Testis (tissue), 2 donors: ENCODE measurements at regions not wholly inside any gene's neighbourhood (a gene's known extent, or its start where the extent isn't known, plus 50 kb on each side); places are given as distances from the start of the nearest gene placed in this dataset.

Source experiments
- DNase-seq: peaks from one replicate; pipeline ENCODE4 v3.0.0-alpha.2; 2019
- H3K27ac ChIP-seq, 2 donors: fragments of 200-600 bp; sonication (generic); one replicate each; pipeline ENCODE4 v1.5.1; 2019
- H3K27me3 ChIP-seq: fragments of 200-600 bp; sonication (generic); one replicate; pipeline ENCODE4 v1.5.1; 2019
- H3K36me3 ChIP-seq: fragments of 200-600 bp; sonication (generic); one replicate; pipeline ENCODE4 v1.5.1; 2017; ENCODE audit warnings: low read depth; ENCODE audit errors: missing control alignments
- H3K4me1 ChIP-seq: fragments of 200-600 bp; sonication (generic); one replicate; pipeline ENCODE4 v1.5.1; 2019
- H3K4me3 ChIP-seq, 2 donors: fragments of 200-600 bp; sonication (generic); one replicate each; pipeline ENCODE4 v1.5.1; 2017 to 2019
- H3K9me3 ChIP-seq: fragments of 200-600 bp; sonication (generic); one replicate; pipeline ENCODE4 v1.5.1; 2017
- POLR2A ChIP-seq: fragments of 450-650 bp; IDR thresholded peaks from one replicate; pipeline ENCODE4 v1.6.1; 2017; ENCODE audit warnings: antibody characterized with exemption, mild to moderate bottlenecking, moderate library complexity
- whole genome bisulfite sequencing, 2 donors: methylation state at CpG; one replicate each; pipeline ENCODE4 v1.1.5; 2018; 5-methylcytosine and 5-hydroxymethylcytosine counted together
- intact Hi-C: fragments of 100-400 bp; cut with DNase I; formaldehyde crosslinking; loops from one replicate; pipeline ENCODE4 v1.15.1; 2023; ENCODE audit warnings: low total_unique reads
- TF ChIP-seq, protein P1 (sequence below), 3 experiments: fragments of 450-650 bp in 2 of 3; fragments of 200-600 bp in 1 of 3; sonication (generic) in 1 of 3; IDR thresholded peaks; one replicate each; pipeline ENCODE4 v1.5.1; 2016 to 2019; ENCODE audit warnings: antibody characterized with exemption in 3 of 3, mild to moderate bottlenecking in 2 of 3, moderate library complexity in 1 of 3

DNA sequence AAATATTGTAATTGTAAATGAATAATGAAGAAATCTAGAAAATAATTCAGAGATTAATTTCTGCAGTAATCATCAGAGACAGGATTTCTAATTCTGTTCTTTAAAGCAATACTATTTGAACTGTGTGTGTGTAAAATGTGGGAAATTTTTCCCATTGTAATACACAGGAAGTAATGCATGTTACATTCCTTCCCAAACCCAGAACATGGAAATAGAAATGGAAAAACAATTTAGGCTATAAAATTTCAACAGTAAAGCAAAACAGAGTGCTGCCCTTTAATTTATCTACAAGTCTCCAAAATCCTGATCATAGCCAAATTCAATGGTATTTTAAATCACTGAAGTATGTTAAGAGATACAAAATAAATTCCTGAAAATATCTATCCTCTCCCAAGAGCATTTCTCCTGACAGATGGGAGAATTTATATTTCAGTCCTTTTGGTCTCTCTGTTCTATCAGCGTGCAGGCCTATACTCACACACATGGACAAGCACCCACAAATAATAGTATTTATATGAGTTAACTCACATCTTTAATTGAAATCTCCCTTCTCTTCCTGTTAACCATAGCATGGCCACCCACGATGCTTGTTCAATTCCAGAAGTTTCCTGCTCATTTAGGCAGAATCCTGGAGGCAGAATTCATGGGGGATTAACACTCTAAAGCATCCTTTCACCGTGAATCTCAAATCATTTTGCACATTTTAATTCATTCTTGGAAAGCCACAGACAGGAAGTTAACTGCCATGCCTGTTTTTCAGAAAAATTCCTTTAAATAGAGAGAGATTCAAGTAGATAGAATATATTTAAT is 1465.4 kb upstream of the FLRT2 start:
- Histone ChIP-seq H3K4me1 (no peaks in the 10 kb centered on the region), H3K36me3 (no peaks in the 10 kb centered on the region), H3K27me3 (no peaks in the 10 kb centered on the region), H3K4me3 (no peak overlapping the region), H3K27ac (no peak overlapping the region), H3K9me3 (no peaks in the 10 kb centered on the region)
- intact Hi-C loops = no loop called here
- DNase-seq = no peak
- WGBS, 2 donors = 28 to 41% methylated on average over 3 of the region's 3 CpGs
- no peak for TF ChIP-seq POLR2A
- TF ChIP-seq, protein P1, sequence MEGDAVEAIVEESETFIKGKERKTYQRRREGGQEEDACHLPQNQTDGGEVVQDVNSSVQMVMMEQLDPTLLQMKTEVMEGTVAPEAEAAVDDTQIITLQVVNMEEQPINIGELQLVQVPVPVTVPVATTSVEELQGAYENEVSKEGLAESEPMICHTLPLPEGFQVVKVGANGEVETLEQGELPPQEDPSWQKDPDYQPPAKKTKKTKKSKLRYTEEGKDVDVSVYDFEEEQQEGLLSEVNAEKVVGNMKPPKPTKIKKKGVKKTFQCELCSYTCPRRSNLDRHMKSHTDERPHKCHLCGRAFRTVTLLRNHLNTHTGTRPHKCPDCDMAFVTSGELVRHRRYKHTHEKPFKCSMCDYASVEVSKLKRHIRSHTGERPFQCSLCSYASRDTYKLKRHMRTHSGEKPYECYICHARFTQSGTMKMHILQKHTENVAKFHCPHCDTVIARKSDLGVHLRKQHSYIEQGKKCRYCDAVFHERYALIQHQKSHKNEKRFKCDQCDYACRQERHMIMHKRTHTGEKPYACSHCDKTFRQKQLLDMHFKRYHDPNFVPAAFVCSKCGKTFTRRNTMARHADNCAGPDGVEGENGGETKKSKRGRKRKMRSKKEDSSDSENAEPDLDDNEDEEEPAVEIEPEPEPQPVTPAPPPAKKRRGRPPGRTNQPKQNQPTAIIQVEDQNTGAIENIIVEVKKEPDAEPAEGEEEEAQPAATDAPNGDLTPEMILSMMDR (IDR thresholded peaks at IDR 0.05) = no peak

DNA sequence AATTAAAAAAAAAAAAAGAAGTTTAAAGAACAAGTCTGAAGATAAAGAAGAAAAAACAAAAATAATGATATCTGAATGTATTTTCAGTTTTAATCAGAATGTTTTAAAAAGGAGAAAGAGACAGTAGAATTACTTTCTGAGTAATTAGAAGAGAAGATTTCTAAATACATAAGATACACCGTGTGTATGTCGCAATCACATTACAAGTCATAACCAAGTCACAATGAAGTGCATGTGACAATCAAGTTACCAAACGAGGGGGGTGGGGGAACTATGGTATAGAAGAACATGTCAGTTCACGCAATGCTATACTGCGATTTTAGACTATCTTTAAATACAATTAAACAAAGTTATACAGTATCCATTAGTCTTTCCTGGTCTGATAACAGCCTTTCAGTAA is 1464.1 kb upstream of the FLRT2 start:
- Histone ChIP-seq H3K27me3 (no peaks in the 10 kb centered on the region), H3K4me1 (no peaks in the 10 kb centered on the region), H3K27ac (no peak overlapping the region), H3K9me3 (no peaks in the 10 kb centered on the region), H3K4me3 (no peak overlapping the region), H3K36me3 (no peaks in the 10 kb centered on the region)
- intact Hi-C loops = no loop called here
- no peak for DNase-seq
- TF ChIP-seq POLR2A = no peak
- TF ChIP-seq, protein P1 (IDR thresholded peaks at IDR 0.05) = no peak
- whole genome bisulfite sequencing, 2 donors = 79 to 82% methylated on average over 5 of the region's 5 CpGs

DNA sequence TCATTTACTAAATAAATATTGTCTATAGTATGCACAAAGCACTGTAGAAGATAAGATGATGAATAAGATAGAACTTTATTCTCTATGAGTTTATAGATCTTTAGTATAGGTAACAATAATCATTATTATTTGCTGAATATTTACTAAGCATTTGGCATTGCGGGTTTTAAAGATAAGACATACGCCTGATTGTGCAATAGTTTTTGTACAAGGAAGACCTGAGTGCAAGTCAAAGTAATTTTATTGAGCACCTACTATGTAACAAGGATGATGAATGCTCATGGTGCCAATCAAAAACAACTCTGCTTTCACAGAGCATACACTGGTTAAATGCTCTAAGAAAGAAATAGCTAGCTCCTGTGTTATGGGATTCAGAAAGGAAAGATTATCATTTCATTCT is 1461.7 kb upstream of the FLRT2 start:
- Histone ChIP-seq H3K4me1 (no peaks in the 10 kb centered on the region), H3K36me3 (no peaks in the 10 kb centered on the region), H3K27me3 (no peaks in the 10 kb centered on the region), H3K9me3 (no peaks in the 10 kb centered on the region), H3K27ac (no peak overlapping the region), H3K4me3 (no peak overlapping the region)
- TF ChIP-seq, protein P1 (IDR thresholded peaks at IDR 0.05) = no peak
- no peak for TF ChIP-seq POLR2A
- no peak for DNase-seq
- intact Hi-C loops = no loop called here
- WGBS, 2 donors = 93 to 99% methylated on average over 2 of the region's 2 CpGs

DNA sequence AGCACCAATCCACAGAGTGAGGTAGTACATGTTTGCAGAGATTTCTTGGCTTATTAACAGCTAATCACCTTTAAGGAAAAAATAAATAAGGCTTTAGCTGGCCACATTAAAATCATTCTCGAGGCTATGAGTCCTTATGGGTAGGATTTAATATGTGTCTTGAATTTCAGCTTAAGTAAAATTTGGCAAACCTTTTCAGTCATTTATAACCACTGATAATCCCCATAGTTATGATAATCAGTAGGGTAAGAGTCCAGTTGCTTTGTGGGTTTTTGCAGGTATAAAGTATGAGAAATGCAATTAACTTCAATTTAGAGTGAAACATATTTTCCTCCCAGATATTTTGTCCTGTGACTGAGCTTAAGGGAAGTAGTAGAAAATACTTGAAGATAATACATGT is 1458.9 kb upstream of the FLRT2 start:
- Histone ChIP-seq H3K27me3 (no peaks in the 10 kb centered on the region), H3K27ac (no peak overlapping the region), H3K9me3 (no peaks in the 10 kb centered on the region), H3K36me3 (no peaks in the 10 kb centered on the region), H3K4me1 (no peaks in the 10 kb centered on the region), H3K4me3 (no peak overlapping the region)
- no peak for TF ChIP-seq POLR2A
- TF ChIP-seq, protein P1 (IDR thresholded peaks at IDR 0.05) = no peak
- 82 to 83% methylated on average over 1 of the region's 1 CpG for WGBS, 2 donors
- no peak for DNase-seq
- intact Hi-C loops = no loop called here

DNA sequence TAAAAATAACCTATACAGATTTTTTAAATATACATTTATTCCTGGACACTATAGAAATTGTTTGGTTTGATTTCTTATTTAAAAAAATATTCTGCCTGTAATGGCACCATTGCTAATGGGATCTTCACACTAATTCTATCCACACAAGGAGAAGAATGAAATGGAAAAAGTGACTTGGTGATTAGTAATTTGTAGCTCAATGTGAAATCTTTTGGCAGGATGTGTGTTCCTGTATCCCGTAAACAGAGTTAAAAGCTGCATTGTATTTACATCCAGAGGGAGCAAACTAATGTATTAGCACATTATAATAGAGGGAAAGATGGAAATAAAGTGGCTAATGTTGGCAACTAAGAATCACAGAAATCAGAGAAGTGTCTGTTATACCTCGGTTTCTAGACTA is 1455.3 kb upstream of the FLRT2 start:
- WGBS, 2 donors = 73 to 87% methylated on average over 2 of the region's 2 CpGs
- Histone ChIP-seq H3K4me3 (no peak overlapping the region), H3K27me3 (no peaks in the 10 kb centered on the region), H3K4me1 (no peaks in the 10 kb centered on the region), H3K27ac (no peak overlapping the region), H3K36me3 (no peaks in the 10 kb centered on the region), H3K9me3 (no peaks in the 10 kb centered on the region)
- TF ChIP-seq, protein P1 (IDR thresholded peaks at IDR 0.05) = no peak
- no peak for TF ChIP-seq POLR2A
- intact Hi-C loops = no loop called here
- no peak for DNase-seq
